Mesendoderm (in vitro differentiated cells): ENCODE measurements at regions not wholly inside any gene's neighbourhood (a gene's known extent, or its start where the extent isn't known, plus 50 kb on each side); places are given as distances from the start of the nearest gene placed in this dataset.

Experiments
- DNase-seq: peaks from one replicate; pipeline ENCODE4 v3.0.0; 2013
- H2AK5ac ChIP-seq: 2 replicates; pipeline ENCODE4 v1.6.1; 2013; ENCODE audit warnings: low read length, inconsistent platforms
- H2BK120ac ChIP-seq: 2 replicates; pipeline ENCODE4 v1.6.1; 2013; ENCODE audit warnings: low read depth, mild to moderate bottlenecking, low read length, moderate library complexity, mixed read lengths
- H2BK15ac ChIP-seq: replicated peaks from 2 replicates; pipeline ENCODE4 v1.6.1; 2013; ENCODE audit warnings: low read depth, mild to moderate bottlenecking, moderate library complexity
- H2BK5ac ChIP-seq: 2 replicates; pipeline ENCODE4 v1.6.1; 2013; ENCODE audit warnings: low read length, inconsistent platforms
- H3K18ac ChIP-seq: 2 replicates; pipeline ENCODE4 v1.6.1; 2013; ENCODE audit warnings: mild to moderate bottlenecking, low read length, mixed read lengths
- H3K23ac ChIP-seq: one replicate; pipeline ENCODE4 v1.6.1; 2013; ENCODE audit warnings: low read length
- H3K27ac ChIP-seq: 2 replicates; pipeline ENCODE4 v1.5.1; 2013; ENCODE audit warnings: low read depth, mild to moderate bottlenecking, inconsistent platforms, low read length, moderate library complexity
- H3K27me3 ChIP-seq: 2 replicates; pipeline ENCODE4 v1.6.1; 2013; ENCODE audit warnings: low read length, control low read depth, mild to moderate bottlenecking, inconsistent platforms; ENCODE audit not compliant: insufficient read depth, poor library complexity
- H3K36me3 ChIP-seq: 2 replicates; pipeline ENCODE4 v1.6.1; 2013; ENCODE audit warnings: low read length, inconsistent platforms; ENCODE audit not compliant: control insufficient read depth, insufficient read depth
- H3K4ac ChIP-seq: one replicate; pipeline ENCODE4 v1.6.1; 2013; ENCODE audit warnings: low read depth, mild to moderate bottlenecking, low read length, moderate library complexity
- H3K4me1 ChIP-seq: 2 replicates; pipeline ENCODE4 v1.6.1; 2013; ENCODE audit warnings: low read depth, low read length, inconsistent platforms; ENCODE audit not compliant: control insufficient read depth
- H3K4me2 ChIP-seq: 2 replicates; pipeline ENCODE4 v1.6.1; 2013; ENCODE audit warnings: low read length
- H3K4me3 ChIP-seq: 2 replicates; pipeline ENCODE4 v1.5.1; 2013; ENCODE audit warnings: mild to moderate bottlenecking, low read length
- H3K56ac ChIP-seq: one replicate; pipeline ENCODE4 v1.6.1; 2013; ENCODE audit warnings: low read length
- H3K79me1 ChIP-seq: 2 replicates; pipeline ENCODE4 v1.6.1; 2013; ENCODE audit warnings: low read length, inconsistent platforms
- H3K79me2 ChIP-seq: 2 replicates; pipeline ENCODE4 v1.6.1; 2013; ENCODE audit warnings: mild to moderate bottlenecking, low read length; ENCODE audit not compliant: control insufficient read depth, insufficient read depth
- H3K9ac ChIP-seq: 2 replicates; pipeline ENCODE4 v1.6.1; 2013; ENCODE audit warnings: low read length, inconsistent platforms
- H4K5ac ChIP-seq: one replicate; pipeline ENCODE4 v1.6.1; 2013; ENCODE audit warnings: low read length
- H4K8ac ChIP-seq: one replicate; pipeline ENCODE4 v1.6.1; 2013; ENCODE audit warnings: low read depth, mild to moderate bottlenecking, control low read depth, low read length, moderate library complexity
- WGBS: extraction: QIAGEN DNeasy Blood & Tissue Kit; methylation state at CpG from one replicate; pipeline ENCODE4 v1.1.7; 2013; ENCODE audit warnings: low lambda C conversion rate, missing lambda C conversion rate; ENCODE audit not compliant: insufficient coverage; ENCODE audit errors: extremely low coverage; 5-methylcytosine and 5-hydroxymethylcytosine counted together

DNA sequence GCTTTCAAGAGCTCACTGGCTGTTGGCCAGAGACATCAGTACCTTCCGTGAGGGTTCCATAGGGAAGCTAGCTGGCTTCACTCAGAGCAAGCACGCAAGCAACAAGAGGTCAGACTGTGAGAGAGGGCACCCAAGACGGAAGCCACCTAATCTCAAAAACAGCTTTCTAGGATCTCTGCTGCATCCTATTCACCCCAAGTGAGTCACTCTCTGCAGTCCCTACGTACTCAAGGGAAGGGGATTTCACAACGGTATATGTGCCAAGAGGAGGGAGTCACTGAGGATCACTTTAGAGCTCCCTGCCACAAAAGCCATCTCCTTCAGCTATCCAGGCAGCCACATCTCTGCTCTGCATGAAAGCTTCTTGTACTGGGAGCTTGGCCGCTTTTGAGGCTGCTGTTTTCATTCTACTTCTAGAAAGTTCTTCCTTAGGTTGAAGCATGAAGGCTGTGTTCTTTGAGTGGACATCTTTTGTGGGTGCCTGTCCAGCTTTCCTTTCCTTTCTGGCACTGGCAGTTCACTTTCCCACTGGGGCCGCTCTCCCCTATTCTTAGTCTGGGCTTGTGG lies 249.5 kb downstream of the MAN2A1 start:
- no CpG with 5 or more reads among the region's 7 CpGs for WGBS
- H3K4me3 ChIP-seq: no peak overlapping the region

DNA sequence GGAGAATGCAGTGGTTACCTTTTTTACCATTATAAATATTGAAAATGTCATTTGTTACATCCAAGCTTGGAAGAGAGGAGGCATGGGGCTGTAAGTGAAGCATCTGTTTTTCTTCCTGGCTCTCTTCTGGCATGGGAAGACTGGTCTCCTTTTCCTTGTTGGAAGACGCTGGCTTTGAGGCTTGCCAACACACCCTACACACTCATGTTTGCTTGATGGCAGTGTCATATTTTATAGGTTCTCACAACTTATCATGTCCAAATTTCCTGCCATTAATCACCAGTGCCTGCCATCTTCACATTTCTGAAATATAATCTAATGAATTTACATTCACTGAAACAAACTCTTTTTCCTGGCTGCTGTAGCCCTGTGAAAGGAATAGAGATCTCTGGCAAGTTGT lies 252.9 kb downstream of the MAN2A1 start:
- H3K56ac ChIP-seq: no peak overlapping the region
- H2AK5ac ChIP-seq: no peak overlapping the region
- no peak overlapping the region for H3K23ac ChIP-seq
- no peak overlapping the region for H3K9ac ChIP-seq
- no peak overlapping the region for H3K4ac ChIP-seq
- DNase-seq: no peak
- no peak overlapping the region for H3K27ac ChIP-seq
- no CpG with 5 or more reads among the region's 1 CpG for WGBS
- no peaks in the 10 kb centered on the region for H3K36me3 ChIP-seq
- H3K18ac ChIP-seq: no peak overlapping the region
- no peak overlapping the region for H2BK120ac ChIP-seq
- no peaks in the 10 kb centered on the region for H3K79me2 ChIP-seq
- no peak overlapping the region for H4K5ac ChIP-seq
- no peak overlapping the region for H2BK5ac ChIP-seq
- H3K4me2 ChIP-seq: no peak overlapping the region
- H4K8ac ChIP-seq: no peak overlapping the region
- H3K27me3 ChIP-seq: no peaks in the 10 kb centered on the region
- no peaks in the 10 kb centered on the region for H3K79me1 ChIP-seq
- H2BK15ac ChIP-seq: no peak overlapping the region
- H3K4me3 ChIP-seq: no peak overlapping the region
- H3K4me1 ChIP-seq: no peaks in the 10 kb centered on the region

More for the DNA sequence above, 249.5 kb downstream of the MAN2A1 start:
- Histone ChIP-seq H2BK5ac (no peak overlapping the region), H3K4ac (no peak overlapping the region), H3K36me3 (no peaks in the 10 kb centered on the region), H3K4me1 (peaks cover 7% of the 10 kb centered on the region), H2BK120ac (no peak overlapping the region), H4K8ac (no peak overlapping the region), H3K4me2 (no peak overlapping the region), H2BK15ac (no peak overlapping the region), H3K27me3 (no peaks in the 10 kb centered on the region), H3K9ac (no peak overlapping the region), H4K5ac (no peak overlapping the region), H3K27ac (no peak overlapping the region), H3K23ac (no peak overlapping the region), H3K56ac (no peak overlapping the region), H2AK5ac (no peak overlapping the region), H3K18ac (no peak overlapping the region), H3K79me2 (no peaks in the 10 kb centered on the region), H3K79me1 (no peaks in the 10 kb centered on the region)
- DNase-seq: no peak

DNA sequence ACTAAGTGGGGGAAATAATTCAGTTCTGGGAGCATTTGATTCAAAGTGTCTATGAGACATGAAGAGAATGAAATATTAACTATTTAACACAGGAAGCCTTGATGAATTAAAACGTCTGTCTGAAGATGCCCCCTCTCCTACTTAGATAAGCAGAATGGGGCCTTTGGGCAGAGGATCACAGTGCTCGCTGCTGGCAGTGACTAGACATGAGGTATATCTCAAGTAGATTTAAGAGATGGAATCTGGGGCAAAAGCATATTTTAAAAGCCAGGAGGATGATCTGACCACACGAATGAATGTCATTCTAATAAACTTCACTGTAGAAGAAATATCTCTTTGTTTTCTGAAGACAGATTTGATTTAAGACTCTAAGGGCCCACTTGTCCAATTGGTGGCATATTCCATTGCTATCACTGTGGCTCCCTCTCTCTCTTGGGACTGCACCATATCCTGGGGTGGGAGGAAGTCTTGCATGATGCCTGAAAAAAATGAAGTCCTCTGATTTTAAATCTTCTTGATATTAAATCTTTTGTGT lies 254.0 kb downstream of the MAN2A1 start:
- H3K27ac ChIP-seq: no peak overlapping the region
- H2AK5ac ChIP-seq: no peak overlapping the region
- no peak overlapping the region for H3K23ac ChIP-seq
- no peak overlapping the region for H2BK120ac ChIP-seq
- H3K4me1 ChIP-seq: no peaks in the 10 kb centered on the region
- no peak overlapping the region for H4K8ac ChIP-seq
- DNase-seq: no peak
- no peak overlapping the region for H2BK15ac ChIP-seq
- H3K18ac ChIP-seq: no peak overlapping the region
- H3K4me2 ChIP-seq: no peak overlapping the region
- H3K27me3 ChIP-seq: no peaks in the 10 kb centered on the region
- no peak overlapping the region for H4K5ac ChIP-seq
- H2BK5ac ChIP-seq: no peak overlapping the region
- H3K79me1 ChIP-seq: no peaks in the 10 kb centered on the region
- H3K9ac ChIP-seq: no peak overlapping the region
- no peak overlapping the region for H3K56ac ChIP-seq
- no peaks in the 10 kb centered on the region for H3K79me2 ChIP-seq
- H3K4ac ChIP-seq: no peak overlapping the region
- H3K4me3 ChIP-seq: no peak overlapping the region
- no peaks in the 10 kb centered on the region for H3K36me3 ChIP-seq
- no CpG with 5 or more reads among the region's 3 CpGs for WGBS

DNA sequence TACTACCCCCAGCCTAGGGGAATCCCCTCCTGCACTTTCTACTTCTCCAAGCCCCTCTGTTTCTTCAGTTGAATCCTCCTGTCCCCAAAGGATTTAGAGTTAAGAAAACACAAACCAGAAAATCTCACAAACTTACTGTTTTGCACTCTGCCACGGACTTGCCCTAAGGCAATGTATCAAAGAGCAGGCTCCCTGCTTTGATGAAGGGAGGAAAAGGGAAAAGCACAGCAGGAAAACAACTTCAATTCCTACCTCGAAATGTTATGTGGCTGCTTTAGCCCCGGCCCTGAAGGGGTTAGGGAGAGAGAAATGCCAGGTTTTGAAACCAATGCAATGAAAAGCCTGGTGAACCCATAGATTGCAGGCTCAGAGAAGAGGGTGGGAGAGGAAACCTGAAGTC lies 254.7 kb downstream of the MAN2A1 start:
- no peaks in the 10 kb centered on the region for H3K79me1 ChIP-seq
- no peaks in the 10 kb centered on the region for H3K27me3 ChIP-seq
- H2BK120ac ChIP-seq: no peak overlapping the region
- H3K56ac ChIP-seq: no peak overlapping the region
- H3K79me2 ChIP-seq: no peaks in the 10 kb centered on the region
- H2AK5ac ChIP-seq: no peak overlapping the region
- no peak overlapping the region for H4K8ac ChIP-seq
- H3K23ac ChIP-seq: no peak overlapping the region
- DNase-seq: no peak
- H3K36me3 ChIP-seq: no peaks in the 10 kb centered on the region
- H3K4me3 ChIP-seq: no peak overlapping the region
- no peak overlapping the region for H2BK5ac ChIP-seq
- H3K4me2 ChIP-seq: no peak overlapping the region
- no peak overlapping the region for H2BK15ac ChIP-seq
- no CpG with 5 or more reads among the region's 3 CpGs for WGBS
- no peak overlapping the region for H3K9ac ChIP-seq
- H3K27ac ChIP-seq: no peak overlapping the region
- no peak overlapping the region for H4K5ac ChIP-seq
- H3K4ac ChIP-seq: no peak overlapping the region
- no peak overlapping the region for H3K18ac ChIP-seq
- H3K4me1 ChIP-seq: no peaks in the 10 kb centered on the region

DNA sequence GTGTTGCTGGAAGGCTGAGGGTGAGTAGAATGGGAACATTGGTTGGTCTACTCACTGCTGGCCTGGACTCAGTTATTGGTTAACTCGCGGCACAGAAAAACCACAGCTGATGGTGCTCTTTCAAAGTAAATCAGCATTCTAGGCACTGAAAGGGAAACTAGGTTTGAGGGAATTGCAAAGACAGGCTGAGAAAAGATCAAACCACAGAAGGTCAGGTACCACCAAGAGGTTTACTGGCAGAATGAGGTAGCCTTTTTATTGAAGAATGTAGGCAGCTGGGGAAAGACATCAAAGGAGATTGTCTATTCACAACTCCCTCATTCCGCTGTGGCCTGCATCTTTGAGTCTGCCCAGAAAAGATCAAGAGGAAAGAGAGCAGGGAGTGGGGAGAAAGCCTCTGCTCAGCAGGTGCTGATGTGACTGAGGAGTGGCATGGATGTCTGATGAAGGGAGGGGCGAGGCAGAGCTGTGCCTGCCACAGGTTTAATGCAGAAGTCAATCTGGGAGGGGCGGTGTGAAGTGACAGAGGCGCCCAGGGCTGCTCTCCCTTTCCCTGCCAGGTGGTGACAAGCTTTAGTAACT lies 255.5 kb downstream of the MAN2A1 start:
- H3K56ac ChIP-seq: no peak overlapping the region
- no peaks in the 10 kb centered on the region for H3K79me1 ChIP-seq
- H2BK15ac ChIP-seq: no peak overlapping the region
- no peak overlapping the region for H2BK120ac ChIP-seq
- H3K4me3 ChIP-seq: no peak overlapping the region
- no peaks in the 10 kb centered on the region for H3K4me1 ChIP-seq
- no peak overlapping the region for H3K4ac ChIP-seq
- no peak overlapping the region for H3K4me2 ChIP-seq
- no peak overlapping the region for H3K27ac ChIP-seq
- no CpG with 5 or more reads among the region's 6 CpGs for WGBS
- no peak overlapping the region for H4K5ac ChIP-seq
- no peaks in the 10 kb centered on the region for H3K36me3 ChIP-seq
- H3K27me3 ChIP-seq: no peaks in the 10 kb centered on the region
- H2AK5ac ChIP-seq: no peak overlapping the region
- no peak overlapping the region for H3K18ac ChIP-seq
- no peak overlapping the region for H4K8ac ChIP-seq
- H2BK5ac ChIP-seq: no peak overlapping the region
- no peak overlapping the region for H3K9ac ChIP-seq
- no peak overlapping the region for H3K23ac ChIP-seq
- no peak for DNase-seq
- H3K79me2 ChIP-seq: no peaks in the 10 kb centered on the region
